Gastroesophageal sphincter (tissue), 2 donors: ENCODE measurements at regions not wholly inside any gene's neighbourhood (a gene's known extent, or its start where the extent isn't known, plus 50 kb on each side); places are given as distances from the start of the nearest gene placed in this dataset.

Experiments
- POLR2A ChIP-seq, 2 donors: fragments of 450-650 bp; IDR thresholded peaks; one replicate each; pipeline ENCODE4 v1.6.1; 2017; ENCODE audit warnings: antibody characterized with exemption in 2 of 2, mild to moderate bottlenecking in 2 of 2, moderate library complexity in 1 of 2
- POLR2AphosphoS5 ChIP-seq: sonication (generic); formaldehyde crosslinking; IDR thresholded peaks from one replicate; pipeline ENCODE4 v1.6.1; 2017; ENCODE audit warnings: antibody characterized with exemption

GRCh38 chr18:38369772-38370690 lies 804.4 kb upstream of the CELF4 start:
- no peak for TF ChIP-seq POLR2A (IDR thresholded peaks at IDR 0.05)
- no peak for TF ChIP-seq POLR2AphosphoS5
